ENCODE measurements at regions not wholly inside any gene's neighbourhood (a gene's known extent, or its start where the extent isn't known, plus 50 kb on each side); places are given as distances from the start of the nearest gene placed in this dataset.

- Histone ChIP-seq H3K27me3 (ENCODE audit: control insufficient read depth, insufficient read depth, low read length) (no peaks in the 10 kb centered on the region), H3K4me1 (ENCODE audit: control insufficient read depth, insufficient read depth, low read length) (peaks cover 10% of the 10 kb centered on the region), H3K9ac (ENCODE audit: low read length) (no peak overlapping the region), H3K9me3 (ENCODE audit: control insufficient read depth, low read length) (no peaks in the 10 kb centered on the region), H3K4me3 (ENCODE audit: low read length) (no peak overlapping the region), H3K36me3 (ENCODE audit: control insufficient read depth, insufficient read depth, low read length) (no peaks in the 10 kb centered on the region)
These were observed 800.9 kb upstream of the TENM4 start for GRCh38 chr11:80241766-80242165.

GRCh38 chr11:80240245-80240644 is 799.4 kb upstream of the TENM4 start:
- no peaks in the 10 kb centered on the region for H3K9me3 ChIP-seq (ENCODE audit: control insufficient read depth, low read length)
- no peaks in the 10 kb centered on the region for H3K27me3 ChIP-seq (ENCODE audit: control insufficient read depth, insufficient read depth, low read length)
- H3K4me1 ChIP-seq (ENCODE audit: control insufficient read depth, insufficient read depth, low read length): peaks cover 10% of the 10 kb centered on the region
- no peak overlapping the region for H3K9ac ChIP-seq (ENCODE audit: low read length)
- no peak overlapping the region for H3K4me3 ChIP-seq (ENCODE audit: low read length)
- H3K36me3 ChIP-seq (ENCODE audit: control insufficient read depth, insufficient read depth, low read length): no peaks in the 10 kb centered on the region

GRCh38 chr11:80239217-80239616 is 798.4 kb upstream of the TENM4 start:
- no peaks in the 10 kb centered on the region for H3K36me3 ChIP-seq (ENCODE audit: control insufficient read depth, insufficient read depth, low read length)
- no peaks in the 10 kb centered on the region for H3K27me3 ChIP-seq (ENCODE audit: control insufficient read depth, insufficient read depth, low read length)
- no peak overlapping the region for H3K4me3 ChIP-seq (ENCODE audit: low read length)
- no peaks in the 10 kb centered on the region for H3K9me3 ChIP-seq (ENCODE audit: control insufficient read depth, low read length)
- no peak overlapping the region for H3K9ac ChIP-seq (ENCODE audit: low read length)
- H3K4me1 ChIP-seq (ENCODE audit: control insufficient read depth, insufficient read depth, low read length): peaks cover 10% of the 10 kb centered on the region

- Histone ChIP-seq H3K36me3 (ENCODE audit: control insufficient read depth, insufficient read depth, low read length) (no peaks in the 10 kb centered on the region), H3K27me3 (ENCODE audit: control insufficient read depth, insufficient read depth, low read length) (no peaks in the 10 kb centered on the region), H3K9me3 (ENCODE audit: control insufficient read depth, low read length) (peaks cover 10% of the 10 kb centered on the region), H3K9ac (ENCODE audit: low read length) (no peak overlapping the region), H3K4me3 (ENCODE audit: low read length) (no peak overlapping the region), H3K4me1 (ENCODE audit: control insufficient read depth, insufficient read depth, low read length) (no peaks in the 10 kb centered on the region)
These were observed 787.1 kb upstream of the TENM4 start for GRCh38 chr11:80227915-80228314.

GRCh38 chr11:80214413-80214812 is 773.6 kb upstream of the TENM4 start:
- no peaks in the 10 kb centered on the region for H3K27me3 ChIP-seq (ENCODE audit: control insufficient read depth, insufficient read depth, low read length)
- no peak overlapping the region for H3K9ac ChIP-seq (ENCODE audit: low read length)
- H3K9me3 ChIP-seq (ENCODE audit: control insufficient read depth, low read length): no peaks in the 10 kb centered on the region
- H3K36me3 ChIP-seq (ENCODE audit: control insufficient read depth, insufficient read depth, low read length): no peaks in the 10 kb centered on the region
- no peaks in the 10 kb centered on the region for H3K4me1 ChIP-seq (ENCODE audit: control insufficient read depth, insufficient read depth, low read length)
- no peak overlapping the region for H3K4me3 ChIP-seq (ENCODE audit: low read length)

- Histone ChIP-seq H3K9me3 (ENCODE audit: control insufficient read depth, low read length) (no peaks in the 10 kb centered on the region), H3K9ac (ENCODE audit: low read length) (no peak overlapping the region), H3K4me1 (ENCODE audit: control insufficient read depth, insufficient read depth, low read length) (no peaks in the 10 kb centered on the region), H3K36me3 (ENCODE audit: control insufficient read depth, insufficient read depth, low read length) (no peaks in the 10 kb centered on the region), H3K27me3 (ENCODE audit: control insufficient read depth, insufficient read depth, low read length) (peaks cover 2% of the 10 kb centered on the region), H3K4me3 (ENCODE audit: low read length) (no peak overlapping the region)
These were observed 770.8 kb upstream of the TENM4 start for GRCh38 chr11:80211673-80212072.

- H3K4me1 ChIP-seq (ENCODE audit: control insufficient read depth, insufficient read depth, low read length): no peaks in the 10 kb centered on the region
- no peaks in the 10 kb centered on the region for H3K9me3 ChIP-seq (ENCODE audit: control insufficient read depth, low read length)
- H3K27me3 ChIP-seq (ENCODE audit: control insufficient read depth, insufficient read depth, low read length): peaks cover 3% of the 10 kb centered on the region
- H3K36me3 ChIP-seq (ENCODE audit: control insufficient read depth, insufficient read depth, low read length): no peaks in the 10 kb centered on the region
- no peak overlapping the region for H3K4me3 ChIP-seq (ENCODE audit: low read length)
- H3K9ac ChIP-seq (ENCODE audit: low read length): no peak overlapping the region
These were observed 763.2 kb upstream of the TENM4 start for GRCh38 chr11:80204021-80204420.

GRCh38 chr11:80196932-80197554 is 756.2 kb upstream of the TENM4 start:
- Histone ChIP-seq H3K9ac (ENCODE audit: low read length) (no peak overlapping the region), H3K36me3 (ENCODE audit: control insufficient read depth, insufficient read depth, low read length) (no peaks in the 10 kb centered on the region), H3K4me3 (ENCODE audit: low read length) (no peak overlapping the region)

GRCh38 chr11:80196041-80196440 is 755.2 kb upstream of the TENM4 start:
- H3K9me3 ChIP-seq (ENCODE audit: control insufficient read depth, low read length): no peaks in the 10 kb centered on the region
- H3K9ac ChIP-seq (ENCODE audit: low read length): no peak overlapping the region
- H3K27me3 ChIP-seq (ENCODE audit: control insufficient read depth, insufficient read depth, low read length): no peaks in the 10 kb centered on the region
- no peaks in the 10 kb centered on the region for H3K36me3 ChIP-seq (ENCODE audit: control insufficient read depth, insufficient read depth, low read length)
- no peaks in the 10 kb centered on the region for H3K4me1 ChIP-seq (ENCODE audit: control insufficient read depth, insufficient read depth, low read length)
- H3K4me3 ChIP-seq (ENCODE audit: low read length): no peak overlapping the region

More at GRCh38 chr11:80196932-80197554, 756.2 kb upstream of the TENM4 start:
- Histone ChIP-seq H3K9me3 (ENCODE audit: control insufficient read depth, low read length) (no peaks in the 10 kb centered on the region), H3K4me1 (ENCODE audit: control insufficient read depth, insufficient read depth, low read length) (no peaks in the 10 kb centered on the region), H3K27me3 (ENCODE audit: control insufficient read depth, insufficient read depth, low read length) (no peaks in the 10 kb centered on the region)

GRCh38 chr11:80194625-80195024 is 753.8 kb upstream of the TENM4 start:
- H3K4me1 ChIP-seq (ENCODE audit: control insufficient read depth, insufficient read depth, low read length): no peaks in the 10 kb centered on the region
- no peak overlapping the region for H3K9ac ChIP-seq (ENCODE audit: low read length)
- H3K27me3 ChIP-seq (ENCODE audit: control insufficient read depth, insufficient read depth, low read length): no peaks in the 10 kb centered on the region
- H3K4me3 ChIP-seq (ENCODE audit: low read length): no peak overlapping the region
- no peaks in the 10 kb centered on the region for H3K9me3 ChIP-seq (ENCODE audit: control insufficient read depth, low read length)
- H3K36me3 ChIP-seq (ENCODE audit: control insufficient read depth, insufficient read depth, low read length): no peaks in the 10 kb centered on the region

- no peak overlapping the region for H3K9ac ChIP-seq (ENCODE audit: low read length)
- no peak overlapping the region for H3K4me3 ChIP-seq (ENCODE audit: low read length)
- H3K9me3 ChIP-seq (ENCODE audit: control insufficient read depth, low read length): no peaks in the 10 kb centered on the region
- H3K36me3 ChIP-seq (ENCODE audit: control insufficient read depth, insufficient read depth, low read length): no peaks in the 10 kb centered on the region
- no peaks in the 10 kb centered on the region for H3K27me3 ChIP-seq (ENCODE audit: control insufficient read depth, insufficient read depth, low read length)
- H3K4me1 ChIP-seq (ENCODE audit: control insufficient read depth, insufficient read depth, low read length): no peaks in the 10 kb centered on the region
These were observed 753.2 kb upstream of the TENM4 start for GRCh38 chr11:80194016-80194415.

- no peaks in the 10 kb centered on the region for H3K36me3 ChIP-seq (ENCODE audit: control insufficient read depth, insufficient read depth, low read length)
- no peaks in the 10 kb centered on the region for H3K27me3 ChIP-seq (ENCODE audit: control insufficient read depth, insufficient read depth, low read length)
- no peak overlapping the region for H3K9ac ChIP-seq (ENCODE audit: low read length)
- no peaks in the 10 kb centered on the region for H3K4me1 ChIP-seq (ENCODE audit: control insufficient read depth, insufficient read depth, low read length)
- H3K9me3 ChIP-seq (ENCODE audit: control insufficient read depth, low read length): no peaks in the 10 kb centered on the region
- no peak overlapping the region for H3K4me3 ChIP-seq (ENCODE audit: low read length)
These were observed 747.3 kb upstream of the TENM4 start for GRCh38 chr11:80188076-80188627.

GRCh38 chr11:80186692-80187091 is 745.9 kb upstream of the TENM4 start:
- Histone ChIP-seq H3K36me3 (ENCODE audit: control insufficient read depth, insufficient read depth, low read length) (no peaks in the 10 kb centered on the region), H3K4me3 (ENCODE audit: low read length) (no peak overlapping the region), H3K9me3 (ENCODE audit: control insufficient read depth, low read length) (no peaks in the 10 kb centered on the region), H3K9ac (ENCODE audit: low read length) (no peak overlapping the region), H3K27me3 (ENCODE audit: control insufficient read depth, insufficient read depth, low read length) (no peaks in the 10 kb centered on the region), H3K4me1 (ENCODE audit: control insufficient read depth, insufficient read depth, low read length) (no peaks in the 10 kb centered on the region)
